H1 (cell line): ENCODE measurements at regions not wholly inside any gene's neighbourhood (a gene's known extent, or its start where the extent isn't known, plus 50 kb on each side); places are given as distances from the start of the nearest gene placed in this dataset.

Experiments used
- GTF2F1 ChIP-seq: IDR thresholded peaks from 2 replicates; pipeline ENCODE4 v1.6.1; 2012; ENCODE audit warnings: low read depth, low read length, improper control_type of control experiment, borderline replicate concordance
- TF ChIP-seq, protein P1 (sequence below): fragments of 300-600 bp; sonication (generic); IDR thresholded peaks from 2 replicates; pipeline ENCODE4 v1.7.1; 2012; ENCODE audit warnings: low read length, moderate library complexity, mild to moderate bottlenecking, inconsistent platforms; ENCODE audit not compliant: insufficient replicate concordance

DNA sequence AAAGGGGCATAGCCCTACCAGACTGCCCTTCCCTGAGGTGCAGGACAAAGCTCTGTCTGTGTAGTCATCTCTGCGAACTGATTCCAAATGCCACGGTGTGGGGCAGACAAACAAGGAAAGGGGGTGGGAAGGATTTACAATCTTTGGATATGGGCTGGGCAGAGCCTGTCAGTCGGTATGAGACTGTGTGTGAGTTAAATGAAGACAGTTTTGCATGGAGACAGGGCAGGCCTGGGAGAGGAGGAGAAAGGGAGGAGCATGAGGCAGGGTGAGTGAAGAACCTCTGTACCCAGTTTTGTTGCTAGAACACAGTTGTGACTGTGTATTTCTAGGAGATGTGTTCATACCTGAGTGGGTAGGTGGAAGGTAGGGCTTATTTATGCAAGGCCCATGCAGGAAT is 59.4 kb upstream of the MSN start (continued):
- TF ChIP-seq, protein P1, sequence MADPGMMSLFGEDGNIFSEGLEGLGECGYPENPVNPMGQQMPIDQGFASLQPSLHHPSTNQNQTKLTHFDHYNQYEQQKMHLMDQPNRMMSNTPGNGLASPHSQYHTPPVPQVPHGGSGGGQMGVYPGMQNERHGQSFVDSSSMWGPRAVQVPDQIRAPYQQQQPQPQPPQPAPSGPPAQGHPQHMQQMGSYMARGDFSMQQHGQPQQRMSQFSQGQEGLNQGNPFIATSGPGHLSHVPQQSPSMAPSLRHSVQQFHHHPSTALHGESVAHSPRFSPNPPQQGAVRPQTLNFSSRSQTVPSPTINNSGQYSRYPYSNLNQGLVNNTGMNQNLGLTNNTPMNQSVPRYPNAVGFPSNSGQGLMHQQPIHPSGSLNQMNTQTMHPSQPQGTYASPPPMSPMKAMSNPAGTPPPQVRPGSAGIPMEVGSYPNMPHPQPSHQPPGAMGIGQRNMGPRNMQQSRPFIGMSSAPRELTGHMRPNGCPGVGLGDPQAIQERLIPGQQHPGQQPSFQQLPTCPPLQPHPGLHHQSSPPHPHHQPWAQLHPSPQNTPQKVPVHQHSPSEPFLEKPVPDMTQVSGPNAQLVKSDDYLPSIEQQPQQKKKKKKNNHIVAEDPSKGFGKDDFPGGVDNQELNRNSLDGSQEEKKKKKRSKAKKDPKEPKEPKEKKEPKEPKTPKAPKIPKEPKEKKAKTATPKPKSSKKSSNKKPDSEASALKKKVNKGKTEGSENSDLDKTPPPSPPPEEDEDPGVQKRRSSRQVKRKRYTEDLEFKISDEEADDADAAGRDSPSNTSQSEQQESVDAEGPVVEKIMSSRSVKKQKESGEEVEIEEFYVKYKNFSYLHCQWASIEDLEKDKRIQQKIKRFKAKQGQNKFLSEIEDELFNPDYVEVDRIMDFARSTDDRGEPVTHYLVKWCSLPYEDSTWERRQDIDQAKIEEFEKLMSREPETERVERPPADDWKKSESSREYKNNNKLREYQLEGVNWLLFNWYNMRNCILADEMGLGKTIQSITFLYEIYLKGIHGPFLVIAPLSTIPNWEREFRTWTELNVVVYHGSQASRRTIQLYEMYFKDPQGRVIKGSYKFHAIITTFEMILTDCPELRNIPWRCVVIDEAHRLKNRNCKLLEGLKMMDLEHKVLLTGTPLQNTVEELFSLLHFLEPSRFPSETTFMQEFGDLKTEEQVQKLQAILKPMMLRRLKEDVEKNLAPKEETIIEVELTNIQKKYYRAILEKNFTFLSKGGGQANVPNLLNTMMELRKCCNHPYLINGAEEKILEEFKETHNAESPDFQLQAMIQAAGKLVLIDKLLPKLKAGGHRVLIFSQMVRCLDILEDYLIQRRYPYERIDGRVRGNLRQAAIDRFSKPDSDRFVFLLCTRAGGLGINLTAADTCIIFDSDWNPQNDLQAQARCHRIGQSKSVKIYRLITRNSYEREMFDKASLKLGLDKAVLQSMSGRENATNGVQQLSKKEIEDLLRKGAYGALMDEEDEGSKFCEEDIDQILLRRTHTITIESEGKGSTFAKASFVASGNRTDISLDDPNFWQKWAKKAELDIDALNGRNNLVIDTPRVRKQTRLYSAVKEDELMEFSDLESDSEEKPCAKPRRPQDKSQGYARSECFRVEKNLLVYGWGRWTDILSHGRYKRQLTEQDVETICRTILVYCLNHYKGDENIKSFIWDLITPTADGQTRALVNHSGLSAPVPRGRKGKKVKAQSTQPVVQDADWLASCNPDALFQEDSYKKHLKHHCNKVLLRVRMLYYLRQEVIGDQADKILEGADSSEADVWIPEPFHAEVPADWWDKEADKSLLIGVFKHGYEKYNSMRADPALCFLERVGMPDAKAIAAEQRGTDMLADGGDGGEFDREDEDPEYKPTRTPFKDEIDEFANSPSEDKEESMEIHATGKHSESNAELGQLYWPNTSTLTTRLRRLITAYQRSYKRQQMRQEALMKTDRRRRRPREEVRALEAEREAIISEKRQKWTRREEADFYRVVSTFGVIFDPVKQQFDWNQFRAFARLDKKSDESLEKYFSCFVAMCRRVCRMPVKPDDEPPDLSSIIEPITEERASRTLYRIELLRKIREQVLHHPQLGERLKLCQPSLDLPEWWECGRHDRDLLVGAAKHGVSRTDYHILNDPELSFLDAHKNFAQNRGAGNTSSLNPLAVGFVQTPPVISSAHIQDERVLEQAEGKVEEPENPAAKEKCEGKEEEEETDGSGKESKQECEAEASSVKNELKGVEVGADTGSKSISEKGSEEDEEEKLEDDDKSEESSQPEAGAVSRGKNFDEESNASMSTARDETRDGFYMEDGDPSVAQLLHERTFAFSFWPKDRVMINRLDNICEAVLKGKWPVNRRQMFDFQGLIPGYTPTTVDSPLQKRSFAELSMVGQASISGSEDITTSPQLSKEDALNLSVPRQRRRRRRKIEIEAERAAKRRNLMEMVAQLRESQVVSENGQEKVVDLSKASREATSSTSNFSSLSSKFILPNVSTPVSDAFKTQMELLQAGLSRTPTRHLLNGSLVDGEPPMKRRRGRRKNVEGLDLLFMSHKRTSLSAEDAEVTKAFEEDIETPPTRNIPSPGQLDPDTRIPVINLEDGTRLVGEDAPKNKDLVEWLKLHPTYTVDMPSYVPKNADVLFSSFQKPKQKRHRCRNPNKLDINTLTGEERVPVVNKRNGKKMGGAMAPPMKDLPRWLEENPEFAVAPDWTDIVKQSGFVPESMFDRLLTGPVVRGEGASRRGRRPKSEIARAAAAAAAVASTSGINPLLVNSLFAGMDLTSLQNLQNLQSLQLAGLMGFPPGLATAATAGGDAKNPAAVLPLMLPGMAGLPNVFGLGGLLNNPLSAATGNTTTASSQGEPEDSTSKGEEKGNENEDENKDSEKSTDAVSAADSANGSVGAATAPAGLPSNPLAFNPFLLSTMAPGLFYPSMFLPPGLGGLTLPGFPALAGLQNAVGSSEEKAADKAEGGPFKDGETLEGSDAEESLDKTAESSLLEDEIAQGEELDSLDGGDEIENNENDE: no peak
- no peak for TF ChIP-seq GTF2F1
